ENCODE measurements at regions not wholly inside any gene's neighbourhood (a gene's known extent, or its start where the extent isn't known, plus 50 kb on each side); places are given as distances from the start of the nearest gene placed in this dataset.

GRCh38 chr3:14288833-14289451 is 110.3 kb downstream of the LSM3 start:
- DNase-seq: no peak

GRCh38 chr3:14289590-14290461 is 111.2 kb downstream of the LSM3 start:
- no peak for DNase-seq

- no peak for DNase-seq
These were observed 111.6 kb upstream of the SLC6A6 start for GRCh38 chr3:14290631-14291385.

- DNase-seq: no peak
These were observed 107.4 kb upstream of the SLC6A6 start for GRCh38 chr3:14295037-14295436.

- no peak for DNase-seq
These were observed 106.6 kb upstream of the SLC6A6 start for GRCh38 chr3:14295801-14296200.

GRCh38 chr3:14297305-14297704 is 105.1 kb upstream of the SLC6A6 start:
- no peak for DNase-seq

- DNase-seq: no peak
These were observed 104.6 kb upstream of the SLC6A6 start for GRCh38 chr3:14297784-14298236.

GRCh38 chr3:14298442-14298841 is 104.0 kb upstream of the SLC6A6 start:
- no peak for DNase-seq

- DNase-seq: no peak
These were observed 103.3 kb upstream of the SLC6A6 start for GRCh38 chr3:14298991-14299555.

GRCh38 chr3:14299767-14300166 is 102.6 kb upstream of the SLC6A6 start:
- DNase-seq: no peak

GRCh38 chr3:14300721-14301399 is 101.5 kb upstream of the SLC6A6 start:
- DNase-seq: no peak

- DNase-seq: no peak
These were observed 100.8 kb upstream of the SLC6A6 start for GRCh38 chr3:14301558-14301957.

GRCh38 chr3:14303336-14304100 is 98.9 kb upstream of the SLC6A6 start:
- DNase-seq: no peak

- DNase-seq: no peak
These were observed 98.0 kb upstream of the SLC6A6 start for GRCh38 chr3:14304101-14305045.

- DNase-seq: no peak
These were observed 97.1 kb upstream of the SLC6A6 start for GRCh38 chr3:14305324-14305723.

- DNase-seq: no peak
These were observed 96.3 kb upstream of the SLC6A6 start for GRCh38 chr3:14306142-14306541.

GRCh38 chr3:14307656-14308302 is 94.6 kb upstream of the SLC6A6 start:
- no peak for DNase-seq

- DNase-seq: no peak
These were observed 90.7 kb upstream of the SLC6A6 start for GRCh38 chr3:14311729-14312128.

- DNase-seq: no peak
These were observed 90.0 kb upstream of the SLC6A6 start for GRCh38 chr3:14312375-14312774.

- DNase-seq: no peak
These were observed 85.3 kb upstream of the SLC6A6 start for GRCh38 chr3:14317057-14317553.

All from hematopoietic multipotent progenitor cell treated with erythropoietin and hydrocortisone succinate and interleukin-3 and kit ligand, for 8 days (in vitro differentiated cells).